ENCODE measurements at regions not wholly inside any gene's neighbourhood (a gene's known extent, or its start where the extent isn't known, plus 50 kb on each side); places are given as distances from the start of the nearest gene placed in this dataset.

DNA sequence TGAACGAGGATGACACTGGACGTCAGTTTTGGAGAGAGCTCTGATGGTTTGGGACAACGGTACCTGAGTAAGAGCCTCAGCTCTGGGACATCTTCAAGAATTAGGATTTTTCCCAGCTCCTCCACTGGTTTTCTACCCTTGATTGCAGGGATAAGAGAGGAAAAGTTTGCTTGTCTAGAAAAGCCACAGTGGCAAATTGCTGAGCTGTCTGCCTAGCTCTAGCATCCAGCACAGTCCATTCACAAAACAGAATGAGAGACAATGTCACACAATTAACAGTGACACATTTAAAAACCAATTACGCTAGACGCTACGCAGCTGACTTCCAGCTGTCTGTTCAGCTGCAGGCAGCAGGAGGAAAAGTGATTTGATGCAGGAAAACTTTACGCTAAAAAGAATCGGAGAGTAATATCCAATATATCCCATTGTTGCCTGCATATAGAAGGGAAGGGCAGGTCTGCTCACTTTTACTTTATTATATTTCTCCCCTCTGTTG, 168.1 kb upstream of the PRICKLE1 start:
- Histone ChIP-seq H3K27me3 (replicated peaks in 1 of 2; ENCODE audit: control insufficient read depth in 2 of 2, insufficient read depth in 2 of 2, low read length in 1 of 2) (no peaks in the 10 kb centered on the region), H3K9me3 (replicated peaks; ENCODE audit: control insufficient read depth, insufficient read depth, low read length) (no peaks in the 10 kb centered on the region), H3K36me3 (ENCODE audit: control insufficient read depth in 2 of 2, insufficient read depth in 2 of 2, low read length in 1 of 2) (no peaks in the 10 kb centered on the region), H3K4me1 (ENCODE audit: control insufficient read depth, insufficient read depth, low read length) (peaks cover 15% of the 10 kb centered on the region), H3K27ac (ENCODE audit: control insufficient read depth, insufficient read depth) (no peak overlapping the region), H4K20me1 (ENCODE audit: control insufficient read depth, insufficient read depth) (no peaks in the 10 kb centered on the region), H3K4me2 (ENCODE audit: control insufficient read depth, insufficient read depth) (no peak overlapping the region), H2AFZ (ENCODE audit: control insufficient read depth, low read depth, low read length) (no peak overlapping the region), H3K4me3 (no peak overlapping the region), H3K79me2 (ENCODE audit: control insufficient read depth, insufficient read depth, low read length) (no peaks in the 10 kb centered on the region), H3K9ac (ENCODE audit: control insufficient read depth, insufficient read depth, low read length) (no peak overlapping the region)
- POLR2A ChIA-PET: no interaction called here
- no TSS peak for BruUV-seq (replicated peaks)
- DNase-seq (ENCODE audit: low read depth, low spot score) (no peak), FAIRE-seq (no peak), ATAC-seq (no peak)
- RAD21 ChIA-PET (ENCODE audit: unreplicated experiment): no interaction called here
- in situ Hi-C loops (cut with MboI): no loop called here
- CTCF ChIA-PET: interaction anchor here (1.3 kb wide), 1 partner anchor 27 kb away, joined by 3 read pairs; no protein-coding TSS in a partner anchor
- intact Hi-C loops (cut with micrococcal nuclease; ENCODE audit: unreplicated experiment): no loop called here
- SMC1A ChIA-PET (ENCODE audit: uncharacterized antibody, unreplicated experiment): interaction anchor here (0.7 kb wide), 1 partner anchor 250 kb away, joined by 3 read pairs; no protein-coding TSS in a partner anchor
- 63% methylated on average over 8 of the region's 8 CpGs for WGBS (ENCODE audit: insufficient coverage, insufficient replicate concordance, low lambda C conversion rate, missing lambda C conversion rate)
- no peak for TF ChIP-seq ATF7 (IDR thresholded peaks at IDR 0.05; ENCODE audit: low read depth)
- TF ChIP-seq EP300 (IDR thresholded peaks at IDR 0.05; ENCODE audit: borderline replicate concordance in 1 of 2, control insufficient read depth in 1 of 2, low read depth in 2 of 2, low read length in 2 of 2): no peak
- no peak for TF ChIP-seq TBL1XR1 (IDR thresholded peaks at IDR 0.05; ENCODE audit: low read depth, low read length)
- TF ChIP-seq, protein P1, sequence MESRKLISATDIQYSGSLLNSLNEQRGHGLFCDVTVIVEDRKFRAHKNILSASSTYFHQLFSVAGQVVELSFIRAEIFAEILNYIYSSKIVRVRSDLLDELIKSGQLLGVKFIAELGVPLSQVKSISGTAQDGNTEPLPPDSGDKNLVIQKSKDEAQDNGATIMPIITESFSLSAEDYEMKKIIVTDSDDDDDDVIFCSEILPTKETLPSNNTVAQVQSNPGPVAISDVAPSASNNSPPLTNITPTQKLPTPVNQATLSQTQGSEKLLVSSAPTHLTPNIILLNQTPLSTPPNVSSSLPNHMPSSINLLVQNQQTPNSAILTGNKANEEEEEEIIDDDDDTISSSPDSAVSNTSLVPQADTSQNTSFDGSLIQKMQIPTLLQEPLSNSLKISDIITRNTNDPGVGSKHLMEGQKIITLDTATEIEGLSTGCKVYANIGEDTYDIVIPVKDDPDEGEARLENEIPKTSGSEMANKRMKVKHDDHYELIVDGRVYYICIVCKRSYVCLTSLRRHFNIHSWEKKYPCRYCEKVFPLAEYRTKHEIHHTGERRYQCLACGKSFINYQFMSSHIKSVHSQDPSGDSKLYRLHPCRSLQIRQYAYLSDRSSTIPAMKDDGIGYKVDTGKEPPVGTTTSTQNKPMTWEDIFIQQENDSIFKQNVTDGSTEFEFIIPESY (IDR thresholded peaks at IDR 0.05): no peak
- no peak for TF ChIP-seq TCF7 (IDR thresholded peaks at IDR 0.05; ENCODE audit: borderline replicate concordance)
- no peak for TF ChIP-seq JUND (IDR thresholded peaks at IDR 0.05; ENCODE audit: low read depth, low read length)
- TF ChIP-seq, protein P2, sequence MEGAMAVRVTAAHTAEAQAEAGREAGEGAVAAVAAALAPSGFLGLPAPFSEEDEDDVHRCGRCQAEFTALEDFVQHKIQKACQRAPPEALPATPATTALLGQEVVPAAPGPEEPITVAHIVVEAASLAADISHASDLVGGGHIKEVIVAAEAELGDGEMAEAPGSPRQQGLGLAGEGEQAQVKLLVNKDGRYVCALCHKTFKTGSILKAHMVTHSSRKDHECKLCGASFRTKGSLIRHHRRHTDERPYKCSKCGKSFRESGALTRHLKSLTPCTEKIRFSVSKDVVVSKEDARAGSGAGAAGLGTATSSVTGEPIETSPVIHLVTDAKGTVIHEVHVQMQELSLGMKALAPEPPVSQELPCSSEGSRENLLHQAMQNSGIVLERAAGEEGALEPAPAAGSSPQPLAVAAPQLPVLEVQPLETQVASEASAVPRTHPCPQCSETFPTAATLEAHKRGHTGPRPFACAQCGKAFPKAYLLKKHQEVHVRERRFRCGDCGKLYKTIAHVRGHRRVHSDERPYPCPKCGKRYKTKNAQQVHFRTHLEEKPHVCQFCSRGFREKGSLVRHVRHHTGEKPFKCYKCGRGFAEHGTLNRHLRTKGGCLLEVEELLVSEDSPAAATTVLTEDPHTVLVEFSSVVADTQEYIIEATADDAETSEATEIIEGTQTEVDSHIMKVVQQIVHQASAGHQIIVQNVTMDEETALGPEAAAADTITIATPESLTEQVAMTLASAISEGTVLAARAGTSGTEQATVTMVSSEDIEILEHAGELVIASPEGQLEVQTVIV (IDR thresholded peaks at IDR 0.05; ENCODE audit: borderline replicate concordance, partially characterized antibody): no peak
- no peak for TF ChIP-seq POLR2AphosphoS2 (IDR thresholded peaks at IDR 0.05; ENCODE audit: low read depth, low read length)
- TF ChIP-seq SMAD1 (IDR thresholded peaks at IDR 0.05; ENCODE audit: low read depth, partially characterized antibody): no peak
- TF ChIP-seq, protein P3, sequence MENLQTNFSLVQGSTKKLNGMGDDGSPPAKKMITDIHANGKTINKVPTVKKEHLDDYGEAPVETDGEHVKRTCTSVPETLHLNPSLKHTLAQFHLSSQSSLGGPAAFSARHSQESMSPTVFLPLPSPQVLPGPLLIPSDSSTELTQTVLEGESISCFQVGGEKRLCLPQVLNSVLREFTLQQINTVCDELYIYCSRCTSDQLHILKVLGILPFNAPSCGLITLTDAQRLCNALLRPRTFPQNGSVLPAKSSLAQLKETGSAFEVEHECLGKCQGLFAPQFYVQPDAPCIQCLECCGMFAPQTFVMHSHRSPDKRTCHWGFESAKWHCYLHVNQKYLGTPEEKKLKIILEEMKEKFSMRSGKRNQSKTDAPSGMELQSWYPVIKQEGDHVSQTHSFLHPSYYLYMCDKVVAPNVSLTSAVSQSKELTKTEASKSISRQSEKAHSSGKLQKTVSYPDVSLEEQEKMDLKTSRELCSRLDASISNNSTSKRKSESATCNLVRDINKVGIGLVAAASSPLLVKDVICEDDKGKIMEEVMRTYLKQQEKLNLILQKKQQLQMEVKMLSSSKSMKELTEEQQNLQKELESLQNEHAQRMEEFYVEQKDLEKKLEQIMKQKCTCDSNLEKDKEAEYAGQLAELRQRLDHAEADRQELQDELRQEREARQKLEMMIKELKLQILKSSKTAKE (IDR thresholded peaks at IDR 0.05; ENCODE audit: low read depth, poor library complexity, severe bottlenecking): no peak
- TF ChIP-seq PAX5 (IDR thresholded peaks at IDR 0.05; ENCODE audit: borderline replicate concordance, low read depth, low read length): no peak
- TF ChIP-seq, protein P4, sequence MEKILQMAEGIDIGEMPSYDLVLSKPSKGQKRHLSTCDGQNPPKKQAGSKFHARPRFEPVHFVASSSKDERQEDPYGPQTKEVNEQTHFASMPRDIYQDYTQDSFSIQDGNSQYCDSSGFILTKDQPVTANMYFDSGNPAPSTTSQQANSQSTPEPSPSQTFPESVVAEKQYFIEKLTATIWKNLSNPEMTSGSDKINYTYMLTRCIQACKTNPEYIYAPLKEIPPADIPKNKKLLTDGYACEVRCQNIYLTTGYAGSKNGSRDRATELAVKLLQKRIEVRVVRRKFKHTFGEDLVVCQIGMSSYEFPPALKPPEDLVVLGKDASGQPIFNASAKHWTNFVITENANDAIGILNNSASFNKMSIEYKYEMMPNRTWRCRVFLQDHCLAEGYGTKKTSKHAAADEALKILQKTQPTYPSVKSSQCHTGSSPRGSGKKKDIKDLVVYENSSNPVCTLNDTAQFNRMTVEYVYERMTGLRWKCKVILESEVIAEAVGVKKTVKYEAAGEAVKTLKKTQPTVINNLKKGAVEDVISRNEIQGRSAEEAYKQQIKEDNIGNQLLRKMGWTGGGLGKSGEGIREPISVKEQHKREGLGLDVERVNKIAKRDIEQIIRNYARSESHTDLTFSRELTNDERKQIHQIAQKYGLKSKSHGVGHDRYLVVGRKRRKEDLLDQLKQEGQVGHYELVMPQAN (conservative IDR thresholded peaks at IDR 0.05): no peak
- no peak for TF ChIP-seq BACH1 (IDR thresholded peaks at IDR 0.05; ENCODE audit: borderline replicate concordance)
- no peak for TF ChIP-seq POLR2AphosphoS5 (IDR thresholded peaks at IDR 0.05; ENCODE audit: low read length)

Data from GM12878 (cell line).